H1 (cell line): ENCODE measurements at regions not wholly inside any gene's neighbourhood (a gene's known extent, or its start where the extent isn't known, plus 50 kb on each side); places are given as distances from the start of the nearest gene placed in this dataset.

Experiments used
- CTCF ChIA-PET: fragments of 300-600 bp; sonication (Branson Sonifier 250); formaldehyde crosslinking; loops from one replicate; lab custom pipeline; 2021; ENCODE audit not compliant: partially characterized antibody; lab: Charles Lee
- POLR2A ChIA-PET: fragments of 300-600 bp; sonication (Branson Sonifier 250); formaldehyde crosslinking; loops from one replicate; lab custom pipeline; 2021; ENCODE audit warnings: inconsistent platforms; ENCODE audit not compliant: partially characterized antibody; lab: Charles Lee
- DNase-seq, 2 experiments: peaks; one replicate each; pipeline versions ENCODE4 v3.0.0 to v3.0.0-alpha.2; 2010 to 2022; ENCODE audit warnings: low spot score in 2 of 2, low read depth in 1 of 2, mixed read lengths in 1 of 2
- FAIRE-seq: peaks from 2 replicates; lab custom pipeline; 2011; peaks lifted over from hg19 to GRCh38; lab: Jason Lieb, UNC
- H2AFZ ChIP-seq: 2 replicates; pipeline ENCODE4 v1.8.1; 2012; ENCODE audit warnings: low read length, inconsistent platforms
- H2AK5ac ChIP-seq: 2 replicates; pipeline ENCODE4 v1.6.1; 2013; ENCODE audit warnings: low read depth, low read length
- H2BK120ac ChIP-seq: replicated peaks from 2 replicates; pipeline ENCODE3; 2013; ENCODE audit warnings: low read depth, low read length, inconsistent platforms
- H2BK12ac ChIP-seq: 2 replicates; pipeline ENCODE4 v1.6.1; 2013; ENCODE audit warnings: low read depth, low read length
- H2BK15ac ChIP-seq: 2 replicates; pipeline ENCODE4 v1.6.1; 2013; ENCODE audit warnings: low read length
- H2BK20ac ChIP-seq: 2 replicates; pipeline ENCODE4 v1.6.1; 2013; ENCODE audit warnings: low read length
- H2BK5ac ChIP-seq: 2 replicates; pipeline ENCODE4 v1.6.1; 2013; ENCODE audit warnings: low read depth, low read length
- H3K14ac ChIP-seq: 2 replicates; pipeline ENCODE4 v1.6.1; 2013; ENCODE audit warnings: inconsistent platforms; ENCODE audit not compliant: insufficient read length
- H3K18ac ChIP-seq: 2 replicates; pipeline ENCODE4 v1.6.1; 2013; ENCODE audit warnings: low read length; ENCODE audit errors: extremely low read depth
- H3K23ac ChIP-seq: 2 replicates; pipeline ENCODE4 v1.6.1; 2013; ENCODE audit warnings: inconsistent platforms; ENCODE audit not compliant: insufficient read length
- H3K23me2 ChIP-seq: 2 replicates; pipeline ENCODE4 v1.6.1; 2013; ENCODE audit warnings: low read depth, low read length
- H3K27ac ChIP-seq: 2 replicates; pipeline ENCODE4 v1.6.1; 2011; ENCODE audit warnings: low read depth, low read length, inconsistent platforms
- H3K27me3 ChIP-seq, 4 experiments: replicated peaks in 1 of 4; 1 replicate in 1 of 4; 2 replicates in 3 of 4; pipeline versions ENCODE4 v1.6.1 to v1.8.1; 2011 to 2013; ENCODE audit warnings: low read length in 3 of 4, mild to moderate bottlenecking in 3 of 4, inconsistent platforms in 2 of 4, mixed read lengths in 2 of 4, moderate library complexity in 1 of 4; ENCODE audit not compliant: control insufficient read depth in 3 of 4, insufficient read depth in 3 of 4; ENCODE audit errors: extremely low read depth in 1 of 4
- H3K36me3 ChIP-seq, 4 experiments: 2 replicates each; pipeline versions ENCODE4 v1.6.1 to v1.8.1; 2011 to 2013; ENCODE audit warnings: mild to moderate bottlenecking in 4 of 4, low read length in 3 of 4, moderate library complexity in 2 of 4, control low read depth in 1 of 4, inconsistent platforms in 1 of 4; ENCODE audit not compliant: insufficient read depth in 4 of 4, control insufficient read depth in 2 of 4
- H3K4ac ChIP-seq: replicated peaks from 2 replicates; pipeline ENCODE3; 2013; ENCODE audit warnings: low read length, low read depth, mixed read lengths, inconsistent platforms; ENCODE audit not compliant: insufficient read length
- H3K4me1 ChIP-seq, 4 experiments: replicated peaks in 1 of 4; 1 replicate in 1 of 4; 2 replicates in 3 of 4; pipeline versions ENCODE4 v1.6.1 to v1.8.1; 2011 to 2013; ENCODE audit warnings: low read length in 3 of 4, inconsistent platforms in 2 of 4, mixed read lengths in 1 of 4; ENCODE audit not compliant: insufficient read depth in 4 of 4, control insufficient read depth in 3 of 4
- H3K4me2 ChIP-seq, 2 experiments: 2 replicates each; pipeline versions ENCODE4 v1.6.1 to v1.8.1; 2011 to 2013; ENCODE audit warnings: low read depth in 2 of 2, low read length in 2 of 2, control low read depth in 1 of 2, inconsistent platforms in 1 of 2, mild to moderate bottlenecking in 1 of 2; ENCODE audit not compliant: insufficient read depth in 1 of 2
- H3K4me3 ChIP-seq, 4 experiments: fragments of 200-600, 300-600 bp in 1 of 4; sonication (generic), shearing (Covaris generic), sonication (Bioruptor Twin) in 1 of 4; 2 replicates each; pipeline versions ENCODE4 v1.5.1 to v1.8.1; 2011 to 2016; ENCODE audit warnings: low read length in 4 of 4, low read depth in 3 of 4, control low read depth in 2 of 4, inconsistent platforms in 2 of 4, mild to moderate bottlenecking in 2 of 4, mixed read lengths in 1 of 4, moderate library complexity in 1 of 4; ENCODE audit not compliant: insufficient read depth in 2 of 4; ENCODE audit errors: extremely low read depth in 1 of 4
- H3K56ac ChIP-seq: replicated peaks from 2 replicates; pipeline ENCODE3; 2013; ENCODE audit warnings: low read depth, mild to moderate bottlenecking, mixed read lengths, low read length, inconsistent platforms; ENCODE audit not compliant: insufficient read length
- H3K79me1 ChIP-seq: 2 replicates; pipeline ENCODE4 v1.6.1; 2013; ENCODE audit warnings: low read depth, low read length, control low read depth
- H3K79me2 ChIP-seq, 2 experiments: 2 replicates each; pipeline versions ENCODE4 v1.6.1 to v1.8.1; 2012 to 2013; ENCODE audit warnings: low read length in 2 of 2, mild to moderate bottlenecking in 2 of 2, inconsistent platforms in 1 of 2; ENCODE audit not compliant: insufficient read depth in 2 of 2, control insufficient read depth in 1 of 2
- H3K9ac ChIP-seq, 4 experiments: replicated peaks in 1 of 4; 1 replicate in 1 of 4; 2 replicates in 3 of 4; pipeline versions ENCODE4 v1.6.1 to v1.8.1; 2011 to 2013; ENCODE audit warnings: low read depth in 3 of 4, low read length in 3 of 4, control low read depth in 2 of 4, mild to moderate bottlenecking in 2 of 4, moderate library complexity in 2 of 4, inconsistent platforms in 1 of 4; ENCODE audit errors: extremely low read depth in 1 of 4
- H3K9me3 ChIP-seq, 2 experiments: 2 replicates each; pipeline versions ENCODE4 v1.6.1 to v1.8.1; 2012 to 2013; ENCODE audit warnings: mild to moderate bottlenecking in 2 of 2, moderate library complexity in 2 of 2, control low read depth in 1 of 2, inconsistent platforms in 1 of 2, low read depth in 1 of 2, low read length in 1 of 2, mixed read lengths in 1 of 2; ENCODE audit not compliant: insufficient read depth in 2 of 2
- H4K20me1 ChIP-seq, 2 experiments: replicated peaks in 1 of 2; 2 replicates each; pipeline versions ENCODE3 to v1.8.1; 2011 to 2013; ENCODE audit warnings: inconsistent platforms in 2 of 2, low read length in 2 of 2, mild to moderate bottlenecking in 1 of 2; ENCODE audit not compliant: insufficient read depth in 2 of 2, control insufficient read depth in 1 of 2
- H4K5ac ChIP-seq: 2 replicates; pipeline ENCODE4 v1.6.1; 2013; ENCODE audit warnings: low read length, low read depth, mixed read lengths, inconsistent platforms; ENCODE audit not compliant: insufficient read length
- H4K8ac ChIP-seq: 2 replicates; pipeline ENCODE4 v1.8.0; 2013; ENCODE audit warnings: mild to moderate bottlenecking, moderate library complexity, low read length, inconsistent platforms; ENCODE audit not compliant: insufficient read depth; ENCODE audit errors: extremely low read depth
- H4K91ac ChIP-seq: replicated peaks from 2 replicates; pipeline ENCODE3; 2013; ENCODE audit warnings: low read length, mixed read lengths, inconsistent platforms; ENCODE audit not compliant: insufficient read length
- CBX5 ChIP-seq: fragments of 300-800, 300-1000 bp; sonication (generic); IDR thresholded peaks from 2 replicates; pipeline ENCODE4 v1.7.1; 2016; ENCODE audit warnings: antibody characterized with exemption, low read length, low read depth
- GABPA ChIP-seq: IDR thresholded peaks from 2 replicates; pipeline ENCODE4 v1.6.1; 2011; ENCODE audit warnings: mild to moderate bottlenecking, low read length, moderate library complexity, borderline replicate concordance; ENCODE audit not compliant: insufficient read depth
- HDAC2 ChIP-seq, 2 experiments: fragments of 300-600 bp in 1 of 2; sonication (generic) in 1 of 2; IDR thresholded peaks; 2 replicates each; pipeline ENCODE4 v1.6.1; 2011 to 2012; ENCODE audit warnings: low read depth in 2 of 2, low read length in 2 of 2, mild to moderate bottlenecking in 2 of 2, moderate library complexity in 2 of 2, borderline replicate concordance in 1 of 2, inconsistent platforms in 1 of 2
- HDAC6 ChIP-seq: IDR thresholded peaks from one replicate; pipeline ENCODE4 v1.7.1; 2012; ENCODE audit warnings: low read depth, mild to moderate bottlenecking, inconsistent platforms, low read length, moderate library complexity
- JUND ChIP-seq: IDR thresholded peaks from 2 replicates; pipeline ENCODE4 v1.6.1; 2011; ENCODE audit warnings: mild to moderate bottlenecking, improper control_type of control experiment, low read length
- RAD21 ChIP-seq, 2 experiments: IDR thresholded peaks in 1 of 2; conservative IDR thresholded peaks in 1 of 2; 2 replicates each; pipeline ENCODE4 v1.6.1; 2011; ENCODE audit warnings: low read depth in 2 of 2, low read length in 2 of 2, improper control_type of control experiment in 1 of 2, inconsistent platforms in 1 of 2, mild to moderate bottlenecking in 1 of 2, moderate library complexity in 1 of 2
- RXRA ChIP-seq: IDR thresholded peaks from 2 replicates; pipeline ENCODE4 v1.6.1; 2011; ENCODE audit warnings: low read depth, mild to moderate bottlenecking, low read length, moderate library complexity; ENCODE audit not compliant: insufficient read depth
- SAP30 ChIP-seq: fragments of 300-600 bp; sonication (generic); IDR thresholded peaks from 2 replicates; pipeline ENCODE4 v1.7.1; 2012; ENCODE audit warnings: low read length, moderate library complexity, mild to moderate bottlenecking, inconsistent platforms; ENCODE audit not compliant: insufficient read depth, insufficient replicate concordance
- TEAD4 ChIP-seq: IDR thresholded peaks from 2 replicates; pipeline ENCODE4 v1.6.1; 2012; ENCODE audit warnings: low read depth, low read length, inconsistent platforms, mixed read lengths
- WGBS, 2 experiments: shearing (Covaris generic) in 1 of 2; methylation state at CpG; one replicate each; pipeline versions ENCODE4 v1.1.6 to v1.1.7; 2013 to 2015; ENCODE audit warnings: low lambda C conversion rate in 2 of 2, mixed read lengths in 2 of 2, inconsistent platforms in 1 of 2, low coverage in 1 of 2, missing lambda C conversion rate in 1 of 2; ENCODE audit not compliant: insufficient replicate concordance in 2 of 2, insufficient coverage in 1 of 2, insufficient read length in 1 of 2; ENCODE audit errors: extremely low coverage in 1 of 2, missing lambda C conversion rate in 1 of 2; 5-methylcytosine and 5-hydroxymethylcytosine counted together

GRCh38 chr13:81492449-81492848, 1151.5 kb upstream of the SPRY2 start:
- Histone ChIP-seq H3K56ac (no peak overlapping the region), H3K18ac (no peak overlapping the region), H3K4me2 (no peak overlapping the region), H4K20me1 (no peaks in the 10 kb centered on the region), H2AK5ac (no peak overlapping the region), H3K14ac (no peak overlapping the region), H3K79me2 (no peaks in the 10 kb centered on the region), H4K8ac (no peak overlapping the region), H2BK20ac (no peak overlapping the region), H2BK15ac (no peak overlapping the region), H3K4ac (no peak overlapping the region), H4K5ac (no peak overlapping the region), H3K4me1 (peaks cover 0 to 4% (median 0%) of the 10 kb centered on the region in 4 experiments; a peak in 1 of 7 replicates), H3K79me1 (no peaks in the 10 kb centered on the region), H3K27ac (no peak overlapping the region), H2BK12ac (no peak overlapping the region), H3K9ac (no peak overlapping the region), H2AFZ (no peak overlapping the region), H3K23ac (no peak overlapping the region), H3K23me2 (no peaks in the 10 kb centered on the region; the same call in 1 of the 2 replicates)
- POLR2A ChIA-PET: no interaction called here
- no peak for TF ChIP-seq TEAD4
- TF ChIP-seq CBX5: no peak
- TF ChIP-seq RXRA: no peak
- TF ChIP-seq RAD21 (IDR thresholded peaks at IDR 0.05 in 1 of 2, conservative IDR thresholded peaks at IDR 0.05 in 1 of 2; ENCODE audit: low read depth in 2 of 2, low read length in 2 of 2): no peak
- TF ChIP-seq HDAC2 (IDR thresholded peaks at IDR 0.05; ENCODE audit: borderline replicate concordance in 1 of 2, low read depth in 2 of 2, low read length in 2 of 2): no peak
- TF ChIP-seq JUND: no peak
- TF ChIP-seq GABPA: no peak
- no peak for TF ChIP-seq HDAC6
- TF ChIP-seq SAP30: no peak
- TF ChIP-seq, all 59 proteins: peak for 0
- no peak for DNase-seq
- CTCF ChIA-PET: no interaction called here
- Histone ChIP-seq H3K9me3 (no peaks in the 10 kb centered on the region), H4K91ac (no peak overlapping the region), H3K27me3 (no peaks in the 10 kb centered on the region), H2BK120ac (no peak overlapping the region), H2BK5ac (no peak overlapping the region), H3K36me3 (no peaks in the 10 kb centered on the region), H3K4me3 (no peak overlapping the region)
- no peak for FAIRE-seq
- 97% methylated on average over 3 of the region's 3 CpGs; no CpG with 5 or more reads in 1 of the 2 experiments for WGBS, 2 experiments
